HepG2 (cell line): ENCODE measurements at regions not wholly inside any gene's neighbourhood (a gene's known extent, or its start where the extent isn't known, plus 50 kb on each side); places are given as distances from the start of the nearest gene placed in this dataset.

Experiments
- CEBPB ChIP-seq: IDR thresholded peaks from 2 replicates; pipeline ENCODE4 v1.6.1; 2011; ENCODE audit warnings: low read depth, low read length, improper control_type of control experiment, borderline replicate concordance
- CREB1 ChIP-seq, 2 experiments: fragments of 450-650 bp in 1 of 2; IDR thresholded peaks; 2 replicates each; pipeline ENCODE4 v1.6.1; 2016 to 2017; ENCODE audit warnings: control low read depth in 1 of 2, mild to moderate bottlenecking in 1 of 2, missing compliant biosample characterization in 1 of 2, missing genetic modification characterization in 1 of 2
- ELF4 ChIP-seq: sonication (generic); formaldehyde crosslinking; IDR thresholded peaks from 2 replicates; pipeline ENCODE4 v1.5.0; 2020; ENCODE audit warnings: missing genetic modification reagents, mild to moderate bottlenecking, moderate library complexity, borderline replicate concordance
- FOXJ3 ChIP-seq: sonication (generic); formaldehyde crosslinking; IDR thresholded peaks from 2 replicates; pipeline ENCODE4 v1.4.0; 2020; ENCODE audit warnings: missing genetic modification reagents, mild to moderate bottlenecking, borderline replicate concordance
- GABPA ChIP-seq, 2 experiments: IDR thresholded peaks; 2 replicates each; pipeline ENCODE4 v1.6.1; 2011 to 2016; ENCODE audit warnings: low read depth in 2 of 2, low read length in 1 of 2, missing biosample characterization in 1 of 2, missing genetic modification characterization in 1 of 2
- IRF9 ChIP-seq: sonication (generic); formaldehyde crosslinking; IDR thresholded peaks from 2 replicates; pipeline ENCODE4 v1.8.0; 2022; ENCODE audit warnings: missing genetic modification reagents, mild to moderate bottlenecking, borderline replicate concordance
- KDM1A ChIP-seq: IDR thresholded peaks from 2 replicates; pipeline ENCODE4 v1.6.1; 2016; ENCODE audit warnings: missing compliant biosample characterization
- POLR2AphosphoS5 ChIP-seq: IDR thresholded peaks from 2 replicates; pipeline ENCODE4 v1.6.1; 2012; ENCODE audit warnings: low read depth, low read length
- SAFB2 ChIP-seq: sonication (generic); formaldehyde crosslinking; IDR thresholded peaks from 2 replicates; pipeline ENCODE4 v1.5.1; 2020; ENCODE audit warnings: missing genetic modification reagents, low read depth, mild to moderate bottlenecking, borderline replicate concordance
- ZNF274 ChIP-seq: sonication (generic); formaldehyde crosslinking; IDR thresholded peaks from 2 replicates; pipeline ENCODE4 v1.5.1; 2020; ENCODE audit warnings: mild to moderate bottlenecking, missing genetic modification reagents
- TF ChIP-seq, protein P1 (sequence below): sonication (generic); formaldehyde crosslinking; IDR thresholded peaks from 2 replicates; pipeline ENCODE4 v1.5.0; 2020; ENCODE audit warnings: mild to moderate bottlenecking, missing genetic modification reagents, moderate library complexity
- TF ChIP-seq, protein P2 (sequence below), 2 experiments: fragments of 450-650 bp in 1 of 2; sonication (generic) in 1 of 2; formaldehyde crosslinking in 1 of 2; IDR thresholded peaks; 2 replicates each; pipeline versions ENCODE4 v1.6.1 to v1.8.0; 2016 to 2022; ENCODE audit warnings: antibody characterized with exemption in 1 of 2, mild to moderate bottlenecking in 1 of 2, missing genetic modification reagents in 1 of 2
- TF ChIP-seq, protein P3 (sequence below), 2 experiments: IDR thresholded peaks; 2 replicates each; pipeline ENCODE4 v1.6.1; 2011 to 2012; ENCODE audit warnings: low read length in 2 of 2, borderline replicate concordance in 1 of 2, low read depth in 1 of 2, mild to moderate bottlenecking in 1 of 2, moderate library complexity in 1 of 2

- TF ChIP-seq, protein P1, sequence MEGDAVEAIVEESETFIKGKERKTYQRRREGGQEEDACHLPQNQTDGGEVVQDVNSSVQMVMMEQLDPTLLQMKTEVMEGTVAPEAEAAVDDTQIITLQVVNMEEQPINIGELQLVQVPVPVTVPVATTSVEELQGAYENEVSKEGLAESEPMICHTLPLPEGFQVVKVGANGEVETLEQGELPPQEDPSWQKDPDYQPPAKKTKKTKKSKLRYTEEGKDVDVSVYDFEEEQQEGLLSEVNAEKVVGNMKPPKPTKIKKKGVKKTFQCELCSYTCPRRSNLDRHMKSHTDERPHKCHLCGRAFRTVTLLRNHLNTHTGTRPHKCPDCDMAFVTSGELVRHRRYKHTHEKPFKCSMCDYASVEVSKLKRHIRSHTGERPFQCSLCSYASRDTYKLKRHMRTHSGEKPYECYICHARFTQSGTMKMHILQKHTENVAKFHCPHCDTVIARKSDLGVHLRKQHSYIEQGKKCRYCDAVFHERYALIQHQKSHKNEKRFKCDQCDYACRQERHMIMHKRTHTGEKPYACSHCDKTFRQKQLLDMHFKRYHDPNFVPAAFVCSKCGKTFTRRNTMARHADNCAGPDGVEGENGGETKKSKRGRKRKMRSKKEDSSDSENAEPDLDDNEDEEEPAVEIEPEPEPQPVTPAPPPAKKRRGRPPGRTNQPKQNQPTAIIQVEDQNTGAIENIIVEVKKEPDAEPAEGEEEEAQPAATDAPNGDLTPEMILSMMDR (CRISPR knock-in tag): no peak
- TF ChIP-seq POLR2AphosphoS5 (no peak), GABPA (IDR thresholded peaks at IDR 0.05; ENCODE audit: low read depth, low read length) (no peak), GABPA (CRISPR knock-in tag; IDR thresholded peaks at IDR 0.05; ENCODE audit: low read depth) (no peak), IRF9 (CRISPR knock-in tag) (no peak), ELF4 (CRISPR knock-in tag) (no peak), CREB1 (IDR thresholded peaks at IDR 0.05) (no peak), CREB1 (CRISPR knock-in tag; IDR thresholded peaks at IDR 0.05) (no peak), SAFB2 (CRISPR knock-in tag) (no peak), FOXJ3 (CRISPR knock-in tag) (no peak), ZNF274 (CRISPR knock-in tag) (no peak), KDM1A (CRISPR knock-in tag) (no peak), CEBPB (no peak)
- TF ChIP-seq, protein P2, sequence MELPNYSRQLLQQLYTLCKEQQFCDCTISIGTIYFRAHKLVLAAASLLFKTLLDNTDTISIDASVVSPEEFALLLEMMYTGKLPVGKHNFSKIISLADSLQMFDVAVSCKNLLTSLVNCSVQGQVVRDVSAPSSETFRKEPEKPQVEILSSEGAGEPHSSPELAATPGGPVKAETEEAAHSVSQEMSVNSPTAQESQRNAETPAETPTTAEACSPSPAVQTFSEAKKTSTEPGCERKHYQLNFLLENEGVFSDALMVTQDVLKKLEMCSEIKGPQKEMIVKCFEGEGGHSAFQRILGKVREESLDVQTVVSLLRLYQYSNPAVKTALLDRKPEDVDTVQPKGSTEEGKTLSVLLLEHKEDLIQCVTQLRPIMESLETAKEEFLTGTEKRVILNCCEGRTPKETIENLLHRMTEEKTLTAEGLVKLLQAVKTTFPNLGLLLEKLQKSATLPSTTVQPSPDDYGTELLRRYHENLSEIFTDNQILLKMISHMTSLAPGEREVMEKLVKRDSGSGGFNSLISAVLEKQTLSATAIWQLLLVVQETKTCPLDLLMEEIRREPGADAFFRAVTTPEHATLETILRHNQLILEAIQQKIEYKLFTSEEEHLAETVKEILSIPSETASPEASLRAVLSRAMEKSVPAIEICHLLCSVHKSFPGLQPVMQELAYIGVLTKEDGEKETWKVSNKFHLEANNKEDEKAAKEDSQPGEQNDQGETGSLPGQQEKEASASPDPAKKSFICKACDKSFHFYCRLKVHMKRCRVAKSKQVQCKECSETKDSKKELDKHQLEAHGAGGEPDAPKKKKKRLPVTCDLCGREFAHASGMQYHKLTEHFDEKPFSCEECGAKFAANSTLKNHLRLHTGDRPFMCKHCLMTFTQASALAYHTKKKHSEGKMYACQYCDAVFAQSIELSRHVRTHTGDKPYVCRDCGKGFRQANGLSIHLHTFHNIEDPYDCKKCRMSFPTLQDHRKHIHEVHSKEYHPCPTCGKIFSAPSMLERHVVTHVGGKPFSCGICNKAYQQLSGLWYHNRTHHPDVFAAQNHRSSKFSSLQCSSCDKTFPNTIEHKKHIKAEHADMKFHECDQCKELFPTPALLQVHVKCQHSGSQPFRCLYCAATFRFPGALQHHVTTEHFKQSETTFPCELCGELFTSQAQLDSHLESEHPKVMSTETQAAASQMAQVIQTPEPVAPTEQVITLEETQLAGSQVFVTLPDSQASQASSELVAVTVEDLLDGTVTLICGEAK (IDR thresholded peaks at IDR 0.05): no peak
- TF ChIP-seq, protein P2 (CRISPR knock-in tag; IDR thresholded peaks at IDR 0.05): no peak
- TF ChIP-seq, protein P3, sequence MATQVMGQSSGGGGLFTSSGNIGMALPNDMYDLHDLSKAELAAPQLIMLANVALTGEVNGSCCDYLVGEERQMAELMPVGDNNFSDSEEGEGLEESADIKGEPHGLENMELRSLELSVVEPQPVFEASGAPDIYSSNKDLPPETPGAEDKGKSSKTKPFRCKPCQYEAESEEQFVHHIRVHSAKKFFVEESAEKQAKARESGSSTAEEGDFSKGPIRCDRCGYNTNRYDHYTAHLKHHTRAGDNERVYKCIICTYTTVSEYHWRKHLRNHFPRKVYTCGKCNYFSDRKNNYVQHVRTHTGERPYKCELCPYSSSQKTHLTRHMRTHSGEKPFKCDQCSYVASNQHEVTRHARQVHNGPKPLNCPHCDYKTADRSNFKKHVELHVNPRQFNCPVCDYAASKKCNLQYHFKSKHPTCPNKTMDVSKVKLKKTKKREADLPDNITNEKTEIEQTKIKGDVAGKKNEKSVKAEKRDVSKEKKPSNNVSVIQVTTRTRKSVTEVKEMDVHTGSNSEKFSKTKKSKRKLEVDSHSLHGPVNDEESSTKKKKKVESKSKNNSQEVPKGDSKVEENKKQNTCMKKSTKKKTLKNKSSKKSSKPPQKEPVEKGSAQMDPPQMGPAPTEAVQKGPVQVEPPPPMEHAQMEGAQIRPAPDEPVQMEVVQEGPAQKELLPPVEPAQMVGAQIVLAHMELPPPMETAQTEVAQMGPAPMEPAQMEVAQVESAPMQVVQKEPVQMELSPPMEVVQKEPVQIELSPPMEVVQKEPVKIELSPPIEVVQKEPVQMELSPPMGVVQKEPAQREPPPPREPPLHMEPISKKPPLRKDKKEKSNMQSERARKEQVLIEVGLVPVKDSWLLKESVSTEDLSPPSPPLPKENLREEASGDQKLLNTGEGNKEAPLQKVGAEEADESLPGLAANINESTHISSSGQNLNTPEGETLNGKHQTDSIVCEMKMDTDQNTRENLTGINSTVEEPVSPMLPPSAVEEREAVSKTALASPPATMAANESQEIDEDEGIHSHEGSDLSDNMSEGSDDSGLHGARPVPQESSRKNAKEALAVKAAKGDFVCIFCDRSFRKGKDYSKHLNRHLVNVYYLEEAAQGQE (IDR thresholded peaks at IDR 0.05; ENCODE audit: borderline replicate concordance in 1 of 2, low read depth in 1 of 2, low read length in 2 of 2): no peak
Measured at GRCh38 chr3:117736846-117737245, 1027.3 kb downstream of the TUSC7 start.
